ENCODE measurements at regions not wholly inside any gene's neighbourhood (a gene's known extent, or its start where the extent isn't known, plus 50 kb on each side); places are given as distances from the start of the nearest gene placed in this dataset.

DNA sequence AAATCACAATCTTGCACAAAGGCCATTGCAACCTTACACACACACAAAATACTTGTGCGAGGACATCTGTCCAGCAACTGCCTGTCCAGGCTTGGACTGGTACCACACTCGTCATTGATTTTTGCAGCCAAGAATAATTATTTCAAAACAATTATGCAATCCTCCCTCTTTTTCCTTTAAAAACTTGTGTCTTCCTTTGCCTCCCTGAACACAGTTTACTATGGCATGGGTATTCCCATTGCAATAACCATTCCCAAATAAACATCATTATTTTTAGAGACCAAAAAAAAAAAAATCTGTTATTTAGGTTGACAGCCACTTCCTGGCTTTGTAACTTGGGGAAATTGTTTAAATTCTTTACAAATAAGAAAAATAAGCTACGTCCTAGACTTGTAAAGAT is 54.0 kb downstream of the C11orf91 start:
- no peak for DNase-seq

DNA sequence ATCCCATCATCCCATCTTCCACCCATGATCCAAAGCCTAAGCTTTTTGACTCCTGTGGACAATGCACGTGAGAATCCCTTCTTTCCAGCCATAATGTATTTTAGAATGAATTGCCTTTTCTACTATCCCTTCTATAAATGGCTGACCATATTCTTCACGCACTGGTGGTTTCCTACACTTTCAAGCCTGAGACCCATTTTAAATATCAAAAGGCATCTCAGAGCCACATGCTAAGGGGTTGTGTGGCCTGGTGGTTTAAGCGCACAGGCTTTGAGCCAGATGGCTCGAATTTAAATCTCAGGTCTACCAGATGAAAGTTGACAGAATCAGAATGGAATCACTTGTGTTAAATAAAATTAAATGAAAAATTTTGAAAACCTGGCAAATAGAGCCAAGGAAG is 54.5 kb downstream of the C11orf91 start:
- ATAC-seq (no peak), DNase-seq (no peak)

More for the DNA sequence above, 54.0 kb downstream of the C11orf91 start:
- no peak for ATAC-seq

GRCh38 chr11:33645686-33646085 is 54.9 kb downstream of the C11orf91 start:
- DNase-seq (no peak), ATAC-seq (no peak)

- ATAC-seq (no peak), DNase-seq (no peak)
Observed at GRCh38 chr11:33643167-33643824, 57.3 kb downstream of the C11orf91 start.

DNA sequence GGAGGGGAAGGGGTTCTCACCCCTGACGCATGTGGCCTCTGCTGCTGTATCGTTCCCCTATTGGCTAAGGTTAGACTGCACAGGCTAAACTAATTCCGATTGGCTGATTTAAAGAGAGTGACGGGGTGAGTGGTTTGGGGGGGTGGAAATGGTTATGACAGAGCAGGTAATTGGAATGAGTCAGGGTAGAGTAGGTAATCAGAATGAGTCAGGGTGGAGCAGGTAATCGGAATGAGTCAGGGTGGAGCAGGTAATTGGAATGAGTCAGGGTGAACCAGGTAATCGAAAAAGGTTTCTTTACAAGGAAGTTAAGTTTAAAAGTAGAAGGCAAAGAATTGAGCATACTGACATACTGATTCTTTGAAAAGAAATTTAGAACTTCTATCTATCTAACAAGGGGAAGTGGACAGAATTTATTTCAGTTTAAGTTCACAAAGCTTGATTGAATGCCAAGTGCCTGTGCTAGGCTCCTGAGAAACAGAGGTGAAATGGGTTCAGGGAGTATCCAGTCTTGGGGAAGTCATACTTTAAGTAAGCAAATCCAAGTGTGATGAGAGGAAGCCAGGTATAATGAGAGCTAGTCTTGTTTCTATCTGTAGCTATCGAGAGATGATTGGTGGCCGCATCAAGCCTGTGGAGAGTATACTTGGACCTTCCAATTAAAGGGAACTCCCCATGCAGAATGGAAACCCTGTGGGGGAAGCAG is 58.0 kb downstream of the C11orf91 start:
- ATAC-seq: no peak
- DNase-seq: no peak

GRCh38 chr11:33640730-33641371 is 59.8 kb downstream of the C11orf91 start:
- no peak for DNase-seq
- ATAC-seq: no peak

GRCh38 chr11:33638608-33639007 is 62.0 kb downstream of the C11orf91 start:
- no peak for ATAC-seq
- no peak for DNase-seq

- ATAC-seq: no peak
- no peak for DNase-seq
Observed at GRCh38 chr11:33636104-33636503, 64.5 kb downstream of the C11orf91 start.

- ATAC-seq: no peak
- no peak for DNase-seq
Observed at GRCh38 chr11:33635161-33635560, 65.5 kb downstream of the C11orf91 start.

GRCh38 chr11:33634291-33634834 is 66.3 kb downstream of the C11orf91 start:
- no peak for ATAC-seq

DNA sequence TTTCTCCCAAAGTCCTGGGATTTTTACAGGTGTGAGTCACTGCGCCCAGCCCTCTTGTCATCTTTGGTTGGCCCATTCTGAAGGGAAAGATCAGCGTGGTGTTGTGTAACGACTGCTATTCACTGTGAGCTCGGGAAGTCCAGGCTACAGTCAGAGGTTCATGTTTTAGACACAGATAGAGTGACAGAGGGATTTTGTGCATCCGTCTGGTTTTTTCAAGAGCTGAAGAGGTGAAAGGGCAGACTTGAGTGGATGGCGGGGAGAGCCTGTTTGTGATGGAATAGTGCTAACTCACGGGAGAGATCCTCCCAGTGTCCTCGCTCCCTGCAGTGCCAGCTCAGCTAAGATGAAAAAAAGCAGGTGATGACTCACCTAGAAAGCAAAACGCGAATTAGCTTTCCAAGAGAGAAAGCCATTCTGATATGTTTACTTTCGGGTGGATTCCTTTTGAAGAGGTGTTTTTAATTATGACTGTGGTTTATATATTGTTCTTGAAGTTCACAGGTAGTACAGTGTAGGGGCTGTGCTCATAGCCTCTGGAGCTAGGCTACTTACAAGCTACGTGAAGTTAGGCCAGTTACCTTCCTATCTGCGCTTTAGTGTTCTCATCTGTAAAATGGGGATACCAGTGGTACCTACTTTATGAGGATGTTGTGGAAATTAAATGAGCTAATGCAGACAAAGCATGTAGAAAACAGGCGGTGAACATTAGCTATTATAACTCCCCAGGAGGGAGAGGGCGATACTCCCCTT is 67.2 kb downstream of the C11orf91 start:
- ATAC-seq (no peak), DNase-seq (no peak)

More at GRCh38 chr11:33634291-33634834, 66.3 kb downstream of the C11orf91 start:
- DNase-seq: no peak

DNA sequence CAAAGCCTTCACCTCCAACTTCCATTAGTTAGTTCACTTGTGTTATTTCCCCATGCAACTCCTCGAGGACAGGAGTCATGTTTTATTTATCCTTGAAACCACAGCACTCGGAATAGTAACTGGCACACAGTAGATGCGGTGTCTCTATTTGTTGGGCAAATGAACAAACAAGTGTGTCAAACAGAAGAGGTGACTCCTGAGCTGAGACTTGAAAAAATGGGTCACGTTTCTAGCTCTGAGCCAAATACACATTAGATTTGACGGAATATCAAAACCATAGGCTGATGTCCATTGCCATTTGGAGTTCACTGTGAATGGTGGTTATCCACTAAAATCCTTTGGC is 68.9 kb downstream of the C11orf91 start:
- ATAC-seq (no peak), DNase-seq (no peak)

DNA sequence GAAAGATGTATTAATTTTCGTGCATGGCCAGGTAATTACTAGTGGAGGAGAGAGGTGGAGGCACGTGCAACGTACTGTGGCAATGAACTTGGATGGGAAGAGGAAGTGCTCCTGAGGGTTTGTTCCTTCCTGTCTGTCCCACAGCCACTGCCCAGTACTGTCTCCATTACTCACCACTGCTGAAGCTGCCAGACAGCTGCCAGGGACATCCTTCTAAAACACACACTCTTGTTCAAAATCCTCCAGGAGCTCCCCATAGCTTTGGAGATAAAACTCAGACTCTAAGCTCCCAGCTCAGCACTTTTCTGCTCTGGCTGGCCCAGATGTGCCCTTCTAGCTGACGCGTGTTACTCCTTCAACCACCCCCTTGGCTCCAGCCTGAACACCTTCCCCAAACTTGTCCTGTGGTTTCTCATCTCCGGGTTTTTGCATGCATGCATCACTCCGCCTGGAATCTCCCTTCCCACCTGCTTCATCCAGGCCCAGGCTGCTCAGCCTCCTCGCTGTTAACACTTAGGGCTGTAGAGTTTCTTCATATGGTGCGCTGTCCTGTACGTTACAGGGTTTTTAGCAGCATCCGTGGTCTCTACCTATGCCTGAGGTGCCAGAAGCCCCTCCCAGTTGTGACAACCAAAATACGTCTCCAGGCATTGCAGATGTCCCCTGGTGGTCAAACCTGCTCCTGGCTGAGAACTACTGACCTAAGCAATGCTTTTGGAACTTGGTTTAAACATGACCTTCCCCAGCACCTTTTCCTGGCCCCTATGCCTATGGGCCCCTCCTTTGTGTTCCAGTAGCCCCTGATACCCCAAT is 69.5 kb downstream of the C11orf91 start:
- DNase-seq (no peak), ATAC-seq (no peak)

GRCh38 chr11:33624083-33624482 is 76.5 kb downstream of the C11orf91 start:
- DNase-seq (no peak), ATAC-seq (no peak)

DNA sequence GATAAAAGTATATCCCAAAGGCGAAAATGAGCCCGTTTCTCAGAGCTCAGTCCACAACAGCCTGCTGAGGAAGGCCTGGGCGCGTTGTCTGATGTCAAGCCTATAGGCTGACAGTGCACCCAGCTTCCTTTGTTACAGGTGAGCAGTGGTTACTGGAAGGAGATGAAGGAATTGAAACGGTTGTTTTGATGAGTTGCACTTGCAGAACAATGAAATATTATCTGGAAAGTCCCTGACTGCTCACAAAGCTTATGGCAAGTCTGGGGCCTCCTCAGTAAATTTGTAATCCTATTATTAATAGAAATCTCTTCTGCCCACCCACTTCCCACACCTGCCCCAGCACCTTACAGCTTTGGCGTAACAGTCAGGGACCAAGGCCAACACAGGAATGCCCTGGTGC is 77.8 kb downstream of the C11orf91 start:
- no peak for ATAC-seq
- no peak for DNase-seq

GRCh38 chr11:33622186-33622585 is 78.4 kb downstream of the C11orf91 start:
- ATAC-seq (no peak), DNase-seq (no peak)

GRCh38 chr11:33620423-33621171 is 80.0 kb downstream of the C11orf91 start:
- DNase-seq: no peak
- no peak for ATAC-seq

- DNase-seq (no peak), ATAC-seq (no peak)
Observed at GRCh38 chr11:33618956-33619355, 81.7 kb downstream of the C11orf91 start.

- ATAC-seq (no peak), DNase-seq (no peak)
Observed at GRCh38 chr11:33618351-33618710, 82.3 kb downstream of the C11orf91 start.

DNA sequence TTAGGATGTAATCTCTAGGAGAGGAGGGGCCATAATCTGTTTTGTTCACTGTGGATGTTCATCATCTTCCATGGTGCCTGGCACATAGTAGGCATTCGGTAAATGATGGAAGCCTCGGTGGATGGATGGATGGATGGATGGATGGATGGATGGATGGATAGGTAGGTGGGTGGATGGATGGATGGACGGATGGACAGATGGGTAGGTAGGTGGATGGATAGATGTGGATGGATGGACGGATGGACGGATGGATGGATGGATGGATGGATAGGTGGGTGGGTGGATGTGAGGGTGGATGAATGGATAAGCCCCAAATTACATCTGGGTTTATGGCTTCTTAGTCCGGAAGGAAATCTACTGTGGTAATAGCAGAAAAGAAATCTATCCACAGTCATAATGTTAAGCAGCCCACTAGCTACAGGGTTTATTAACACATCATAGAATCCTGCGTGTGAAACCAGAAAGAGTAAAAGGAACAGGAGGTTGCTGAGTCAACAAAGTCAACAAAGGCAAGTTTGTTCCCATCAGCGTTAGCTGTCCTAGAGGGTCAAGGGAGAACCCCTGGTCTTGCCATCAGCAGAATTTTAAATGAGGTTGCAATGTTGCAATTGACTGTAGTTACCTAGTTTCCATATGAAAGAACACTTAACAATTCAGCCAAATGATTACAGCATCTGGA is 82.8 kb downstream of the C11orf91 start:
- no peak for DNase-seq
- ATAC-seq: no peak
